ENCODE measurements at regions not wholly inside any gene's neighbourhood (a gene's known extent, or its start where the extent isn't known, plus 50 kb on each side); places are given as distances from the start of the nearest gene placed in this dataset.
A peak's percentile ranks its signal among the peaks of the same experiment; 100 is the strongest.

DNA sequence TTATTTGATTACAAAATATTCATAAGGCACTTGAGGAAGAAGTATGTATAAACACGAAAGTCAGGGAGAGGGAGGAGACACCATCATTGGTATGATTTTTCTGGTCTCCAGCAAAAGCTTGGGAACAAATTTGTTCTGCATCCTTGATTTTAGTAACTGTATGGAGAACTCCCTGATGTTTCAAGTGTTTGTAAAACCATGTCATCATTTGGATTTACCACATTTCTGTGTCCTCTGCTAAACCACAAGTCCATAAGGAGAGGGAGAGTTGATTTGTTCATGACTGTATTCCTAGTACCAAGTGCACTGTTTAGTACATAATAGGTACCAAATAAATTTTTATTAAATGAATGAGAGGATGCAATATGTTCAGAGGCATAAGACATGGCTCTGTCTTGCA is 181.1 kb downstream of the BTG1 start:
- no peak for DNase-seq

DNA sequence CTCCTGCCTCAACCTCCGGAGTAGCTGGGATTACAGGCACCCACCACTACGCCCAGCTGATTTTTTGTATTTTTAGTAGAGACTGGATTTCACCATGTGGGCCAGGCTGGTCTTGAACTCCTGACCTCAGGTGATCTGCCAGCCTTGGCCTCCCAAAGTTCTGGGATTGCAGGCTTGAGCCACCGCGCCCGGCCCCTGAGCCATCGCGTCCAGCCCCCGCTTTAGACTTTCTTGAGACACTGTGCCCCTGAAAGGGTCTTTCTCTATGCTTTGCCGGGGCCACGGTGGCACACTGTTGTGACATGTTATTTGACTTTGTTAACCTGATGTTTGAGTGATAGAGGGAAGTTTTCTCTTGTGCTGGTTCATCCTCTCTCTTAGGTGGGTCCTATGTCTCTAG is 186.4 kb downstream of the BTG1 start:
- no peak for DNase-seq

DNA sequence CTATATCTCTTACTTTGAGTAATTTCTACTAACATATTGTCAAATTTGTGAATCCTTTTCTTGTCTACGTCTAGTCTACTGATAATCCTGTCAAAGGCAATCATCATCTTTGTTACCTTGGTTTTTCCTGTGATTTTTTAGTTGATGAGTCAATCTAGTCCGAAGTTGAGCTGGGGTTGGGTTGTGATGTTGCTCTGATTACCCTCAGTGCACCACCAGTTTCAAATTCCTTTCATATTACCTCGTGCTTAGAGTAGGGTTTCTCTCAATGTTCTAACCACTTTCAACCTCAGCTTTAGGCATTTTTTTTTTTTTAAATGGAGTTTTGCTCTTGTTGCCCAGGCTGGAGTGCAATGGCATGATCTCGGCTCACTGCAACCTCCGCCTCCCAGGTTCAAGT is 186.8 kb downstream of the BTG1 start:
- no peak for DNase-seq

DNA sequence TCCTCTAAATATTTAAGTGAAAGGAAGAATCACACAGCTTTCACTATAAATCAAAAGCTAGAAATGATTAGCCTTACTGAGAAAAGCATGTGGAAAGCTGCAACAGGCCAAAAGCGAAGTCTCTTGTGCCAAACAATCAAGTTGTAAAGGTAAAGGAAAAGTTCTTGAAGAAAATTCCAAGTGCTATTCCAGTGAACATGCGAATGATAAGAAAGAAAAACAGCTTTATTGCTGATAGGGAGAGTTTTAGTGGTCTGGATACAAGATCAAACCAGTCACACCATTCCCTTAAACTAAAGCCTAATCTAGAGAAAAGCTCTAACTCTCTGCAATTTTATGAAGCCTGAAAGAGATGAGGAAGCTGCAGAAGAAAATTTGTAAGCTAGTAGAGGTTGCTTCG is 190.9 kb downstream of the BTG1 start:
- no peak for DNase-seq

DNA sequence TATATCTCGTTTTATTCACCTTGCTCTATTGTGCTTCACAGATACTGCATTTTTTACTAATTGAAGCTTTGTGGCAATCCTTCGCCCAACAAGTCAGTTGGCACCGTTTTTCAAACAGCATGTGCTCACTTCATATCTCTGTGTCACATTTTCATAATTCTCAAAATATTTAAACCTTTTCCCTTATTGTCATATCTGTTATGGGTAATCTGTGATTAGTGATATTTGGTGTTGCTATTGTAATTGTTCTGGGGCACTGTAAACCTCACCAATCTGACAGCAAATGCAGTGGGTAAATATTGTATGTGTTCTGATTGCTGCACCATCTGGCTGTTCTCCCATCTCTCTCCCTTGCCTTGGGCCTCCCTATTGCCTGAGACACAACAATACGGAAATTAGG is 191.3 kb downstream of the BTG1 start:
- no peak for DNase-seq

DNA sequence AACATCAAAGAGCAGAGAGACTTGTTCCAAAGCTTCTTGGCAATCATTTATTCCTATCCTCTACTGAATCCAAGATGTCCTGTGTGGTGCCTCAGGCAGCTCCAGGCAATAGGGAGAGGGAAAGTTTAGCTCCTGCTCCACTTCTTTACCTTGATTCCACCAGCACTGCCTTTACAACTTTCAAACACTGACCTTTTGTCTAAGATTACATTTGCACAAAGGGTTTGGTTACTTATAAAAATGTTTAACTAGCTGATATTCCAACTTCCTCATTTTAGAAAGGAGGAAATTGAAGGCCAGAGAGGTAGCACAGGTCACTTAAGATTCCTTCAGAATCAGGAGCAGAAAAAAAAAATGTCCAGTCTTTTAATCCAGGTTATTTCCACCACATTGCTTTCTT is 192.7 kb downstream of the BTG1 start:
- DNase-seq, result no peak

DNA sequence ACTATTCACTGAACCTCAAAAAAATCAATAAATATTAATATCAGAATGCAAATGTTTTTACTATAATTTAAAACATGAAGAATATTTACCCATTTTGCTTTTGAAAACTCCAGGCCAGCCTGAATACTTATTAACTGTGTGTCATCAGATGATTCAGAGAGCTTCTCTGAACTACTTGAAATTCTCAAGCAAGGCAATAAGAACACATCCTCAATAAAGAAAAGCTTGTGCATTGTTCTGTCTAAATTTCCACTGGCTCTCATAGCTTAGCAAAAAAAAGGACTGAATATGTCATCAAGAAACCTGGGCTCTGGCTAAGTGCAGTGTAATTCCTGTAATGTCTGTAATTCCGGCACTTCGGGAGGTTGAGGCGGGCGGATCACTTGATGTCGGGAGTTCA is 194.1 kb downstream of the BTG1 start:
- DNase-seq, result no peak

DNA sequence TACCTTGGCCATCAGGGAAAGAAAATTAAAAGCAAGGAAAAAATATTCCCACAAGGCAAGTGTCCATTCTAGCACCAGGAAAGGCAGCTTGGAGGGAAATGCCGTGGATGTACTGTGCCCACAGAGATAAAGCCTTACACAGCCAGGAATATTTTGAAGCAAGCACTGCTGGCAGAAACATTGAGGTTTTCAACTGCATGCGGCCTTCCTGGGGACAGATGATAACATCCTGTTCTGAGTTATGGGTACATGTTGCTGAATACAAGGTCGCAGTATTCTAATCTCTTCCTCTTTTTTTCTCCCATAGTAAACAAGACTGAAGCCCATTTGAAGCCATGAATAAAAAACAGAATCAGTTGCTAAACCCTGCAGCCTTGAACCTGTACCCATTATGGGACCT is 197.1 kb downstream of the BTG1 start:
- no peak for DNase-seq

DNA sequence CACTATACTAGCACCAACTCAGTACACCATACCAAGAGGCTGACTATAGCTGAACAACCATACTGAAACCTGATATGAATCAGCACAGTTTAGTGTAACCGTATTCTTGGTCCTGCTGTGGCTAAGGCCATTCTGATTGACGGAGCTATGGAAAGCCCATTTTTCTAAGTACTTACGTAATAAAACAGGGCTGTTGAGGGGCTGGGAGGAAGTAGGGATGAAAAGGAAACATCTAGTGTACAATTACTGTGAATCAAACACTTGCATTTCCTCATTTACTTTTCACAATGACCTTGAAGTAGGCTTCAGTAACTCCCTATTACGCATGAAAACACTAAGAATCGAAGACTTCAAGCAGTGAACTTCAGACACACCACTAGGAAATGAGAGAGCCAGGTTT is 198.2 kb downstream of the BTG1 start:
- DNase-seq, result no peak

DNA sequence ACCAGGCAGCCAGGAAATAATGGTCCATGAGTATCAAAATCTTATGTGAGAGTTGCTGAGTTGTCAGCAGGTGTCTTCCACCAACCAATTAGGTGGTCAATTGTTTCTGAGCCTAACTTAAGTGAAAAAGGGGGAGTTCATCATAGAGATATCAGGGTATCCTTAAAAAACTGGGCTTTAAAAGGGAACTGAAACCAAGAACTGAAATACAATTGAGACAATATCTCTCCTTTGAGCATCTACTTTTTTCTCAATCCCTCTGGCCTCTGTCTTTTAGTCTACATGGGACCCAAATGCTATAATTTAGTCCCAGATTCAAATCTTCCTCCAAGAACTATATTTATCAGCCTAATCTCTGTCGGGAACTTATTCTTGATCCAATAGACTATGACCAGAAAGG is 201.0 kb downstream of the BTG1 start:
- no peak for DNase-seq

DNA sequence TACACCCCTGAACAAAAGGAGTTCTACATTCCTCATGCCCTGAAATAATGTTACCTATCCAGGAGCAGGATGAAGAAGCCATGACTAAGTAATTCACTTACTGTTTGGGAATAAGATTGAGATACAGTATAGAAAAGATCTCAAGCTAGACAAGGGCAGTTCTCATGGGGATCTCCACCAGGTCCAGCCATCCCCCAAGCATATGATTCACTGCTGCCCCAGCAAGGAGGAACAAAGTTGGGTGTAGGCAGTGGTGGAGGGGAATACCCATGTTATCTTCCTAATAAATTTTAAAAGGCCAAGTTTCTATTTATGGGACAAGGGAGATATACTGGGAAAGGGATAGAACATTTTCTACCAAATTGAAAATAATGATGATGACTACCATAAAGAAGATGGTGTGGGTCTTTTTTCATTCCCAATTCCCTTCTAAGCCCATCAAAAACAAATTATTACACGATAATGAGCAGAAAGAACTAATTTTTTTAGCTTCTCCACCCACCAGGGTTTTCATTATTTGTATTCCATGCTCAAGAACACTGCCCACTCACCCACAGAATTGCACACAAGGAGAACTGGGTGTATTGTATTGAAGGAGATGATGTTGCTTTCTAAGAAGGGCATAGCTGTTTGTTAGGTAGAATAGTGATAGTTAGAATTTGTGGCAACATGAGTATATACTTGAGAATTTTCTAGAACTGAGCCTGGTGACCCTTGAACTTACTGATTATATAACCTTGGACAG is 204.6 kb downstream of the BTG1 start:
- DNase-seq, result no peak

DNA sequence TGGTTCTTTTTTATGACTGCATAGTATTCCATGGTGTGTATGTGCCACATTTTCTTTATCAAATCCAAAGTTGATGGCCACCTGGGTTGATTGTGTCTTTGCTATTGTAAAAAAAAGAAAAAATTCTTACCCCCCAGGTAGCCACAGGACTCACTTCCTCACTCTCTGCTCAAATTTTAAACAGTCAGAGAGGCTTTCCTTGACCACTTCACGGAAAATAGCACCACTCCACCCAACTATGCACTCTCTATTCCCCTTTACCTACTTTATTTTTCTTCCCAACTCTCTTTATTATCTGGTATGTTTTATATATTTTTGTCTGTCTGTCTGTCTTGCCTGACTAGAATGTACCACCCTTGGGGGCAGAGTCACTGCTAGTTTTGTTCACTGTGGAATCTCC is 205.3 kb downstream of the BTG1 start:
- DNase-seq, result no peak

DNA sequence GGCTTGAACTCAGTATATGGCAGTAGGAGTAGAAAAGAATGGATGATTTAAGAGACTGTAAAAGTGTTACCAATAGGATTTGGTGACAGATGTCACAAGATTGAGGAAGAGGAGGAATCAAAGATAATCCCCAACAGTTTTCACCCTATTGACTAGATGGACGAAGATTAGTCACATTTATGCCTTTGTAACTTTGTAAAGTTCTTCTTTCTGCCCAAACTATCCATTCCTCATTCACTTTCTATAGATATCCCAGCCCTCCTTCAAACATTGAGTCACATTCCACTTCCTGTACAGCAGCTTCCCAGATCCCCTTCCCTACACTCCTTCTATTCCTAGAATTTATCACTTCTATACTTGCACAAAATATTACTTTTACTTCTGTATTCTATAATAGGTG is 207.9 kb downstream of the BTG1 start:
- DNase-seq, result peak; percentile 62

DNA sequence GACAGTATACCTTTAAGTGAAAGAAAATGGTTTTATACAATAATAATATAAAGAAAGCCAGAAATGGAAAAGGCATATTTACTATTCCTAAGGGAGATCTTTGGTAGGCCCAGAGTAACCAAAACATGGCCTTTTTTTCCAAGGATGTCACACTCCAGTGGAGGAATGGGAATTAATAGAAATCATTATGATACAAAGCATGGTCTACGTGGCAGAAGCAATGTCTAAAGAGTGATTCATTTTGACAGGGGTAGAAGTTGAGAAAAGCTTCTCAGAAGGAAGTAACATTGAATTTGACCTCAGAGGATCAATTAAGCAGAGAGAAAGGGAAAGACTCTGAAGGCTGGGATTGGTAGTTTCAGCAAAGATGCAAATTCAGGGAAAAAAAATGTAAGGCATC is 208.6 kb downstream of the BTG1 start:
- DNase-seq, result no peak

DNA sequence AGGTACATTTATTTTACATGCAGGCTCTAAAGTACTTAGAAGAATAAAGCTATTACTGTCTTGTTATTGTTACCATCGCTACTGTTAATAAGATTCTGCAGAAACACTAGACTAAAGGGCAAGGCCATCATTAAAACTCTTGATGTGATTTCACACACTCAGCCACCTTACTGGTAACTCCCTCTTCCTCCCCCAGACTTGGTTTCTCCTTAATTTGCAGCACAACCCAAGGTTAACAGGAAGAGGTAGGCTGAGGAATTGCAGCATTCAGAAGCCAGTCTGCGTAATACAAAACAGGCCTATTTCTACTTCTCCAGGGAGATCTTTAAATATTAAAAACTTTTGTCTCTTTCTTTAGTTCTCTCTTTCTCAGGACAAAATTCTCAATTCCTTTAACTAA is 210.3 kb downstream of the BTG1 start:
- peak; percentile 14 for DNase-seq

DNA sequence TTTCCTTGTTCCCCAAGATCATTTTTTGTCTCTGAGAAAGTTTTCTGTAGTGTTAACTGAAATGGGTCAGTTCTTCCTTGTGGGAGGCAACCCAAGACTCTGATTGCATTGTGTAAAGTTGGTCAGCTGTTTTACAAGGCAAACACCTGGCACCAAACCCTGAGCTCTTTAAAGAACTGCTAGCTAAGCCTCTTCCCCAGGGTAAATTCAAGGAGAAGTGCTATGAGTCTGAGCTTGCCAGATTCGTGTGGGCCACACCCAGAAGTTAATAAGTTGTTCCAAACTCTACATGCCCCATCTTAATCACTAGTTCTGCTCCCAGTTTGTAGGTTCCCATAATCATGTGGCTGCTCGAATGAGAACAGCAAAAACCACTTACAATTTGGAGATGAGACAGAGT is 214.5 kb downstream of the BTG1 start:
- DNase-seq, result peak; percentile 64

DNA sequence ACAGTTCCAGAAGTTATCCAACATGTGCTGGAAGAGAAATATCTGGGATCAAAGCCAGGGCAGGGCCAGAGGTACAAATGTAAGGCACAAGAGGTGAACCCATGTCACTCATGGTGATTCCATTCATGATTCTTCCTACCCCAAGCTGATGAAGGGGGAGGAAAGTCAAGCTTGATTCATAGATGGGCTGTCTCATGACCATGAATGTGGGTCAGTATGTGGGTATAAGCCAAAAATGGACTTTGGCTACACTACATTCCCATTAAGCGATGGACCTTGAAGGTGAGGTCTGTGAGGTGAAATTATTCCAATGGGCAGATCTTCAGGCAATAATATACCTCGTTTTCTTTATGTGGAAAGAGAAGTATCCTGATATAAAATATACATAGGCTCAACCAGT is 217.1 kb downstream of the BTG1 start:
- DNase-seq, result no peak

DNA sequence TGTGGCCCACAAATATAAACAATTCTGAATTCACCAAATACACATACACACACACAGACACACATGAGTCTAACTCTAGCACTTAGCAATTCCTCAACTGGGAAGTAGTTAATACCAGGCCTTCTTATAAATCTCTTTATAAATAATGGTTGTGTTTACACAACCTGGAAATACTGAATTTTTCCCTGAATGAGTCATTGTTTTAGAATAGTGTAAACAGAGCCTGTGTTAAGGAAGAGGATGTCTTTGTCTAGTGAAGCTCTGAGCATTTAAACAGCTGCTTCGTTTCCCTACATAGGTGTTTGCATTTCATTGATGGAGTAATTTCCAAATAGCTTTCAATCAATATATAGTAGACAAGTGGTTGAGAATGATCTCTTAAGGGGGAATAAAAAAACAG is 218.8 kb downstream of the BTG1 start:
- DNase-seq, result no peak

DNA sequence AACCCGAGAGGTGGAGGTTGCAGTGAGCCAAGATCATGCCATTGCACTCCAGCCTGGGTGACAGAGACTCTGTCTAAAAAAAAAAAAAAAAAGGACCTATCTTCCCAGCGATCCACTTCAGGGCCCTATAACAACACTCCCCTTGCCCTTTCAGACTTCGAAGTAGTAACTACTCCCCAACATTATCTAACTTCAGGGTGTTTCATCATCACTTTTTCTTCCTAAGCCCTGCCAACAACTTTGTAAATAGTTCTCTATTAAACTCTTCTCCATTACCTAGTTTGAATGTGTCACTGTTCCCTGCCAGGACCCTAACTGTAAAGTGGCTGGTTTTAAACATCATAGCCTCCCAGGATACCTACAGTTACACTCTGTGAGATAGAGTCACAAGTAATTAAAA is 220.8 kb downstream of the BTG1 start:
- DNase-seq, result no peak

DNA sequence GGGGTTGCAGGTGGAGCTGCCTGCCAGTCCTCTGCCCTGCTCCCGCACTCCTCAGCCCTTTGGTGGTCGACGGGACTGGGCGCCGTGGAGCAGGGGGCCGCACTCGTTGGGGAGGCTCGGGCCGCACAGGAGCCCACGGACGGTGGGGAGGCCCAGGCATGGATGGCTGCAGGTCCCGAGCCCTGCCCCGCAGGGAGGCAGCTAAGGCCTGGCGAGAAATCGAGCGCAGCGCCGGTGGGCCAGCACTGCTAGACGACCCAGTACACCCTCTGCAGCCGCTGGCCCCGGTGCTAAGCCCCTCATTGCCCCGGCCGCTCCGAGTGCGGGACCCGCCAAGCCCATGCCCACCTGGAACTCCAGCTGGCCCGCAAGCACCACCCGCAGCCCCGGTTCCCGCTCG is 221.8 kb downstream of the BTG1 start:
- no peak for DNase-seq

DNA sequence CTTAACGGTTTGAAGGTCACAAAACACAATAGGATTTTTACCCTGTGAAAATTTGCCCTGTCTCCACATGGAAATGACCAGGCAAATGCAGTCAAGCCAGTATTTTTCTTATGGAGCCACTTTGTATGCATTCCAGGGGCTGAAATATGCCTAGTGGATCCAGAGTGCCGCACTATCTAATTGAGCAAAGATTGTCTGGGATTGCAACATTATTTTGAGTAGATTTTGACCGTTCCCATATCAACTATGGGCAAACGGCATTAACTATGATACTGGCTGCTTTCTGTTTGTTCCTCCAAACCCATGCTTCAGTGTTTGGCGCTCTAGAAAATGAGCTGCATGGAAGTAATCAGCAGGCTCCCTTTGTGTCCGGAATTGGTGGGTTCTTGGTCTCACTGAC is 223.0 kb downstream of the BTG1 start:
- no peak for DNase-seq

DNA sequence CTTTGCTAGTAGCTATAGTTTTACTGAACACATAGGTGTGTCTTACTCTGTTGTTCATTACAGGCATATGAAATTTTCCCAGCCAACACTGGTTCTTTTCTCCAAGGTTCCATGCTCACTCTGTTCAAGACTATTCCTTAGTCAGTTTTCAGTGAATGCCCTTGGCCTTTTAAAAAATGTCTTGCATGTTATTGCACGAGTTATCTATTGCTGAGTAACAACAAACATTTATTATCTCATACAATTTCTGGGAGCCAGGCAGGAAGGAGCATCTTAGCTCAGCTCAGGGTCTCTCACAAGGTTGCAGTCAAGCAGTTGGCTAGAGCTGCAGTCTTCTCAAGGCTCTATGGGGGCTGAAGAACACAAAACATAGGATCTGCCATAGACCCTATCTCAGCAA is 223.5 kb downstream of the BTG1 start:
- no peak for DNase-seq

DNA sequence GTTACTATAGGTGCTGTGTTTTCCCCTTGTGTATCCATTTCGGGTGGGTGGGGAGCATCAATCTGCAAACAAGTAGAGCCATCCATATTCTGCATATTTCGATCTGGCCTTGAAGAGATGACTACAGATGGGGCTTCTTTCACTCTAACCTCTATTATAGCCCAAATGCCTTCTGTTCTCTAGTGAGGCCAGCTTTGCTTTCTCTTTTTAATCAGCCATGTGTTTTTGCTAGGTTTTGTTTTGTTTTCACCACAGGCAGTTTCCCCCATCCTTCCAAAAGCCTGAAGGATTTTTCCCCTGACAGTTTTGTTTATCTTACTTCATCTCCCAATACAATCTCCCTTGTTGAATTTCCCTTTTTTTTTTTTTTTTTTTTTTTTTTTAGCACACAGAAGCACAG is 224.1 kb downstream of the BTG1 start:
- no peak for DNase-seq

DNA sequence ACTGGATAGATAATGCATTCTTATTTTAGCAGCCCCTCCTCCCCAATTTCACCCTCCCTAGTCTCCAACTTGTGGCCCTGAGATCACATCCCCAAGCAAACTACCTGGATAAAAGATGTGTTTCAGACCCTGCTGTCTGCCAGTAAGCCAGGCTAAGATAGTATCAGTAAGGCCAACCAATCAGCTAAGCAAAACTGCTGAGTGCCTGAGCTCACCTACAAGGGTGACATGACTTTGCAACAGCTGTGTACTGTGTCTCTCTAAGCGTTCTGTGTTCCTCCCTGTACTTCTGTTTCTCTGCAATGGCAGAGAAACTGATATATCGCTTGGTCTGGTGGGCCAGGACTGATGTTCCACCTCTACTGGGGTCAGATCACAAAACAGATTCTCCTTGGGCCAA is 224.9 kb downstream of the BTG1 start:
- no peak for DNase-seq

DNA sequence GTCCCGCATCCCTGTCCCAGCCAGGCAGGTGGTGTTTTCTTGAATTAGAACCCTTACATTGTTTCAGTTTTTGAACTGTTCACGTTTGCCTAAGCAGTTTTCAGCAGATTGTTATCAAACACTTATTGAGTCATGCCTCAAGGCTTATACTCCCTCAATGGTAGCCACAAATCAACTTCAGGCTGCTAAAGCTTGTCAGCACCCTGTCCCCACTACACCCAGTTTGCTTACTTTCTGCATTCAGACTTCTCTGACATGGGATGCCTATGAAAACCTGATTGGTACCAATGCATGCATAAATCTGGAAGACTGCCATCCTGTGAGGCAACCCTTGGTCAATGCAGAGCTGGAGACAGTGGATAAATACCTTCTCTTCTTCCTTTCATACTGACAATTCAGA is 225.4 kb downstream of the BTG1 start:
- no peak for DNase-seq

DNA sequence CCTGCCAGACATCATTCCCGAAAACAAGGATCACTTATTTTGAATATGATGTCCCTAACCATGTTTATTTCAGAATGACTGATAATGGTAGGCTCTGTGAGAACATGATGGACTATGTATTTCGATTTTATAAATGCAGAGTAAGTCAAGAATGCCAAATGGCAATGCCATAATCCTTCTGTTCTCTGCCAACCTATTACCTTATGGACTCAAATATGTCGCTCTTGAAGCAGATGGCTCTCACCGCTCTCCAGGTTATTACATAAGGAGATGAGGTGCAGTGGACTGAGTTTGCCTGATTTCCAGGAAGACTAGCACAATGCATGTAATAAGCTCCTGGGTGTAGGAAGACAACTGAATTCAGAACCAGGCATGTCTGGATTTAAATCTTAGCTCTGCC is 227.2 kb downstream of the BTG1 start:
- DNase-seq, result peak; percentile 63
